ENCODE measurements at regions not wholly inside any gene's neighbourhood (a gene's known extent, or its start where the extent isn't known, plus 50 kb on each side); places are given as distances from the start of the nearest gene placed in this dataset.

DNA sequence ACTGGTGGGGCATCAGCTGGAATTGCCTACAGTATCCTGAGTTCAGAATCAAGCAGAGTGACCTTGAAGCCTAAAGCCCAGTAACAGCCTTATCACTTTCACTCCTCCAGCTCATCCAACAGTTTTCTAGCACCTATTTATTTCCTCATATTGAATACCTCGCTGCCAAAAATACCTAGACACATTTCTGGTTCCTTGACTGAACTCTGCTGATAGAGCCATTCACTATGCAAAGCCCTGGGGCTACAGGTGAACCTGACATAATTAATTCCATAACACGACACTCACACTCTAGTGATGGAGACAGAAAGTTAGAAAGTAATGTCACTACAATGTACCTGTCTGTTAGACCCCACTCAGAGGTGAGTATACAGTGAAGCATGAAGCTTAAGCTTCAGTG lies 149.0 kb upstream of the STX18 start:
- DNase-seq, result no peak

DNA sequence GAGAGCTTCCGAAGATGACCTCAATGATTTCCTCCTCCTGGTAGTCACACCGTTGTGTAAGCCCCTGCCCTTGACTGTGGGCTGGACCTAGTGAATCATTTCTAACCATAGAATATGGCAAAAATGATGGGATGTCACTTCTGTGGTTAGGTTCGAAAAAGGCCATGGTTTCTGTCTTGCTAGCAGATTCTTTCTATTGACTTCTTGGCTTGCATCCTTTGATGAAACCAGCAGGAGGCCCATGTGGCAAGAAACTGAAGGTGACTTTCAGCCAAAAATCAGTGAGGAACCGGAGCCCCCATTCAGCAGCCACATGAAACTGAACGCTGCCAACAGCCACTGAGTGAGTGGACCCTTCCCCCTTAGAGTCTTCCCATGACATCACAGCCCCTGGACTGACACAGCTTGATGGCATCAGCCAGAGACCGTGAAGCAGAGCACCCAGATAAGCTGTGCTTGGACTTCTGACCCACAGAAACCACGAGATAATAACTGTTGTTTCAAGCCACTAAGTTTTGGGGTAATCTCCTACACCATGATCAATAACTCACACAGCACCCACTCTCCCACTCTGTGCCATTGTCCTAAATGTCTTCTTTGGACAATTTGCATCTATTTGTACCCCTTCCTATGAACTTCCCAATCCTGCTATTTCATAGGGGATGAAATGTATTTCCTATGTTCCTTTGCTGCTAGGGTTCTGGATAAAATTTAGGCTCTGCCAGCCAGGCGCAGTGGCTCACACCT lies 148.0 kb upstream of the STX18 start:
- DNase-seq, result no peak

DNA sequence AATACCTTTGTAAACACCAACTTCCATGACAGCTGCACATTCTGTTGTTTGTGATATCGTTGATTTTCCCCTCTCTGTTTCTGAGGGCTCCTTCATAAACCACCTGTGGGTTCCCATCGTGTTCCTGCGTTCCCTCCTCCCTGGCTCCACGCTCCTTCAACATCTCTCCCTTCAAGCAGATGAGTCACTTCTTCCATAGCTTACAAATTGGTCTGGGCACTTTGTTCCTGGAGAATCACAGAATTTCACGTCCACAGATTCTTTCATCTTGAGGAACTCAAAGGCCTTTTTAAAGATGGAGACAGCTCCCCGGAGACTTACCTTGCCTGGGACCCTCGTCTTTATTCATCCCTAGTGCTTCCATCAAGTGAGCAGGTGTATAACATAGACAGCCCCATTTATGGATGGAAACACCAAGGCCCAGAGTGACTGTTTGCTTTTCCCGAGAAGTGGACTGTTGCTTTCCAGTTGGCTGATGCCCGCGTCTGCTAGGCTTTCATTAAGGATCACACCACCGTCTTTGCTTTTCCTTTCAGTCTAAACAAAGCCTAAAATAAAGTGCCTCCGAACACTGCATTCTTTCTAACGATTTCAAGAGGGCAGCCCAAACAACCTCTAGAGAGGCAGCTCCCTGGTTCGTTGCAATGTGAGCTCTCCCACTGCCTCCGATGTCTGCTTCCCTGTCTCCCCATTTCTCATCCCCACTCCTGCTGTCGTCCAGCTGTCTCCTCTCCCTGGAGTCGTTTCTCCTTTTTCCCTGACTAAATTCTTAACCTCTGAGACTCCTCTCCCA lies 146.3 kb upstream of the STX18 start:
- DNase-seq, result no peak

DNA sequence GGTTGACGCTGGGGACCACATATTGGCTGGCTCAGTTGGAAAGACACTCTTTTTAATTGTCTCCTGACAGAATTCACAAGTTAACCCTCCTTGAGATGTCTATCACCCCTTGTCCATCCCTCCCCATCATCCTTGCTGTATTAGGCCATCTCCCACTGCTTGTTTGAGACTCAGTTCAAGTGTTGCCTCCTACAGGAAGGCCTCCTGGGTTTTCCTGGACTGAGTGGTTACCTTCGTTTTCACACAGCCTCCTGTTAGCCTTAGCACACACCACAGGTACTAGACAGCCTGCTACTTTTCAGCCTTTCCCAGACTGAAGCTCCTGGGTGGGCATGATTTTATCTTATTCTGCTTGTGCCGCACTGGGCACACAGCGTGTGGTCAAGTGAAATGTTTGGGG lies 145.3 kb upstream of the STX18 start:
- DNase-seq, result no peak

DNA sequence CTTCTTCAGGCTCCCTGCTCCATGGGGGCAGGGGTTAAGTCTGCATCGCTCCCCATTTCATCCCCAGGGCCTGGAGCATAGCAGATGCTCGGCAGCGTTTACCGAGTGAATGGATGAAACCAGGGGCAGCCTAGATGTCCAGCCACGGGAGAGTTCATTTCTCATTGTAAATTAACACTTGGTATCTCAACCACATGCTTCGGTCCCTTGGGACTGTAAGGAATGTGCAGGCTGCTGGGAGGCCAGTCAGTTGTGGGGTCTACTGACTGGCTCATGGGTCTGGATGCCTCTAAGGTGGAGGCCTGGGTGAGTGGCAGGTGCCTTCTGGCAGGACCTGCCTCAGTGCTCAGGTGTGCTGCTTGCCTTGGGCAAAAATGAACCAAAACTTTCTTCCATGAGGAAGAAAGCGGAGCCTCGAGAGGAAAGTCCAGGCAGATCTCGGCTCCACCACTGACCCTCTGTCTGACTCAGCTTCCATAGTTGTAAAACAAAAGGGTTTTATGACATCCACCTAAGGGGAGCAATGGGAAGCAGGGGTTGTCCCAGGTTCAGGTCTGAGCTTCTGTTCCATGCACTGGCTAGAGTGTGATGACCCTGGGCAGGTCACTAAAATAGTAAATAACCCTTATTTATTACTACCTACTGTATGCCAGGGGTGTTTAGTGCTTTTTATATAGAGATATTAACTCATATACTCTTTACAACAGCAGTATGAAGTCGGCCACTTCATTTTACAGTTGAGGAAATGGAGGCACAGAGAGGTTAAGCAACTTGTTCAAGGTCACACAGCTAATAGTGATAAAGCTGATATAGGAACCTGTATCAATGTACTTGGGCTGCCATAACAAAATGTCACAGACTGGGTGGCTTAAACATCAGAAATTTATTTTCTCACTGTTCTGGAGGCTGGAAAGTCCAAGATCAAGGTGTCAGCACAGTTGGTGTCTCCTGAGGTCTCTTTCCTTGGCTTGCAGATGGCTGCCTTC lies 144.3 kb upstream of the STX18 start:
- no peak for DNase-seq

DNA sequence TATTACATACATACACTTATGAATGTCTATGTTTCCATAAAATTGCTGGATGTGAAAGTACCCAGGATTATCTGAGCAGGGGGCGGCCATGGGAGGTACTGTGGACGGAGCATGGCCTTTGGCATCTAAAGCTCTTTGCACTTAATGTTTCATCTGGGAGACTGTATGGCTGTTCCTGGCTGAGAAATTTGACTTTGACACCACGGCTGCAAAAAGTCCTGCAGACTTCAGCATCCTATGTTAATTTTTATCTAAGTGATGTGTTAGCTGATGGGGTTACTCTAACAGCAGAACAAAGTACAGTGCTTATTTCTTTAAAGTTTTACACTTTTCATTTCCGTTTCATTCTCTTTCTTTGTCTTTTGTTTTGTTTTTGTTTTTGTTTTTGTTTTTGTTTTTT lies 139.8 kb upstream of the STX18 start:
- DNase-seq, result no peak

DNA sequence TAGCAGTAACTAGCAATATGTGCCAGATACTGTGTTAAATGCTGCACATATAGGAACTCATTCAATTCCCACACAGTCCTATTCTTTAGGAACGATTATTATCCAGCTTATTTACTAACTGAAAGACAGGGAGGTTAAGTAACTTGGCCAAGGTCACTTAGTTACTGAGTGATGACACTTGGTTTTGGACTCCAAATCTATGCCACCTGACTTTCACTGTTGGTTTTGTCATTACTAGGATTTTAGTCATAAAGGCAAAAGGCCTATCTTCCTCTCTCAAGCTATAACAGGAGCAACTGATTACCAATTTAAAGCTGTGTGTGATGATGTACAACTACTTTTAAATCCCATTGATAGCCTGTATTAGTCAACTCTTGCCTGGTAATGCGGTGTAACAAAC lies 138.9 kb upstream of the STX18 start:
- DNase-seq, result no peak

DNA sequence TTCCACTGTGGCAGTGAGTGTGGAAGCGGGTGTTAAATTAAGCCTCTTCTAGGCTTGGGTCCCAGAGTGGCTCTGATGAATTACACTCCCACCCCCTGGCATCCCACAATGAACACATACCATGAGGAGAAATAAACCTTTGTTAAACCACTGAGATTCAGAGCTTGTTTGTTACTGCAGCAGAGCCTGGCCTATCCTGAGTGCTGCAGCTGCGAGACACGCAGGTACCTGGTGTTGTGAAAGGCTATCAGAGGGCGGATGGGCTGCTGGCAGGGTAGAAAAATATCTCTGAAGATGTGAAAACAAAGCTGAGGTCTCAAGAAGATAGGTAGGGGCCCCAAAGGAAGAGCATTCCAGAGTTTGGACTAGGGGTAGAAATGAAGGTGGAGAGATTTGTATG lies 138.4 kb upstream of the STX18 start:
- no peak for DNase-seq

DNA sequence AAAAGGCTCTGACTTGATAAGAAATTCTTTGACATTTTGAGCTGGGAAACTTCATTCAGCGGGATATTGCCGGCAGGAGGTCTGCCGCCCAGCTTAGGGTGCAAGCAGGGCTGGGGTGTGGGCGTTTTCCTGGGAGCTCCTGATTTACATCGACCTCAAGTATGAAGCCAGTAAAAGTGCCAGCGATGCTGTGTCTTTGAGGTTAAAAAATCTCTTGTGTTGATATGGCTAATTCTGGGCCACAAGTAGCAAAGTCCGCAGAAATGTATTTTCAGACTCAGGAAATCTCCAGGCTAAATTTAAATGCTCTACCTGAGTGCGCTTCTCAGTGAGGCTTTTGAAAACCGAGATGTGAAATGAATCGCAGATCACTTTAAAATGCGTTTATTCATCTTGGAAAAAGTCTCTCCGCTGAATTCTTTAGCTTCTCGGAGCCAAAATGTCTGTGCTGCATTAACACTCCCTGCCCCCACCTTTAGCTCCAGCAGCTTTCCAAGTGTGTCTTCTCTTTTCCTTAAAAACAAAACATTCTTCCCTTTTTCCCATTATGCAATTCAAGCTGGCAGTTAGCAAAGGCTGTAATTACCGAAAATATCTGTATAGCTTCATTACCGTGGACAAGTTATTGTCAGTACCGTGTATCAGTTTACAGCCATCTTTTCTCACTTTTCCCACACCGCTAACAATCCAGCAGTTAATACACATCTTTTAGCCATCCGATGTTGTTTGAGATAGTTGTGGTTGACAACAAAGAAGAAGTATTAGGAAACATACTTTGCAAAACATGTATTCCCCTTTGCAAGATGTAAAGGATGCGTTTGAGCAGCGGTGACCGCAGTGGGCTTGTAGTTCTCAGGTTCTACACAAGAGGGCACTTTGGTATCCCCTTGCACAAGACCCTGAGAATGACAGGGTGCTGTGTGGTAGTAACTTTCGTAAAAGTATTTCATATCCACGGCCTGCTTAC lies 136.0 kb upstream of the STX18 start:
- peak; percentile 55 for DNase-seq

DNA sequence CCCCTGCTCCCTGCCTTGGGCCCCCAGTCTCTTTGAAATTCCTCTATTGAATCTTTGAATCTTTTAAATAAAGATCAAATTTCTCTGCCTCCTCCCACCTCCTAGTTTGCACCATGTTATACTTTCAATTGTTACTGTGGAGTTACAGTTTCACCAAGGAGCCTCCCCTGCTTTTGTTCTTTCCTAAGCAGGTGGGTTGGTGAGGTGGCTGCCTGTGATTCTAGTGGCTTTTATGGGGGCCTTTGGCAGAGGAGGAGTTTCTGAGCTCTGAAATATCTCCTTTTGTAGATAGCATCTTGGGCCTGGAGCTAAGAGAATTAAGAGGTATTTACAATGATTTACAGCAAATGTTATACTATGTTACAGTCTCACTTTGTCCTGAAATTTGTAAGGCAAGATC lies 133.8 kb upstream of the STX18 start:
- DNase-seq, result no peak

DNA sequence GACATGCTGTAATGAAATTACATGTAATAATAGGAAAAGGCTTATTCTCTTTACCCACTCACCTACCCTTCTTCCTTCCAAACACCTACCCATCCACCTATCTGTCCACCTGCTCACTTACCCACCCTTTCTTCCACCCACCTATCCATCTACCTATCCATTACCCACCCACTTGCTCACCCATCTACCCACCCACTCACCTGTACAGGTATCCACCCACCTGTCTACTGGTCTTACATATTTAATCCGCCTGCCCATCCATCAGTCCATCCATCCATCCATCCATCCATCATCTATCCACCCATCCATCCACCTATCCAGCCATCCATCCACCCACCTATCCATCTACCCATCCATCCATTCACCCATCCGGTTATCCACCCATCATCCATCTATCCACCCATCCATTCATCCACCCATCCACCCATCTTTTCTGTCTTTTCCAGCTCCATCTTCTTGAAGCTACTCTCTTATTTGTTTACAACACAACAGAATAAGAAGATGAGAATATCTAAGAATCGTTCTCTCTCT lies 133.3 kb upstream of the STX18 start:
- no peak for DNase-seq

DNA sequence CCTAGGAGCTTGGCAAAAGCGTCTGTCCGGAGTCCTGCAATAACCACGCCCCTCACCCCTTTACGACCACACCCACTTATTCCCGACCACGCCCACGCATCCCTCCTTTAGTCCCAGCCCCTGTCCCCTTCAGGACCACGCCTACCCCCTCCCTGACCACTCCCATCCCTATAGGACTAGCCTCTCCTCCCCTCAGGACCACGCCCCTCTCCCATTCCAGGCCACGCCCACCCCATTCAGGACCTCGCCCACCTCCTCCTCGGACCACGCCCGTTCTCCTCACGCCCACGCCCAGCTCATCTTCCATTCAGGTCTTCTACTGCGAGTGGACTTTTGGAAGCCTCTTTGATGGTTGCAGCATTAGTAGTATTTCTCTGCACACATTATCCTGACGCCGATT lies 131.2 kb upstream of the STX18 start:
- DNase-seq, result peak; percentile 35

DNA sequence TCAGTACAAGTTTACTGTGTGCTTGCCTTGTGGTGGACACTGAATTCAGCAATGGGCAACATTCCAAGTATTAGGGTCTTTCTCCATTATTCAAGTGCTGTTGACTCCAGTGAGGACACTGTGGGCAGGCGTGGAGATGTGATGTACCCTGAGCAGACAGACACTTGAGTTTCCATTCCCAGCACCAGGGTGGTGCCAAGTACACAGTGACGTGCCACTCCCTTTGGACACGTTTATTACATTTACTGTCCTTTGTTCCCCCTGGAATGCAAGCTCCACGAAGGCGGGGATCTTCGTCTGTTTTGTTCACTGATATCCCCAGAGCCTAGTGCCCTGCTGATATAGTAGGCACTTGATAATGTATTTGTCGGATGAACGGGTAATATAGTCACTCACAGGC lies 130.6 kb upstream of the STX18 start:
- no peak for DNase-seq

DNA sequence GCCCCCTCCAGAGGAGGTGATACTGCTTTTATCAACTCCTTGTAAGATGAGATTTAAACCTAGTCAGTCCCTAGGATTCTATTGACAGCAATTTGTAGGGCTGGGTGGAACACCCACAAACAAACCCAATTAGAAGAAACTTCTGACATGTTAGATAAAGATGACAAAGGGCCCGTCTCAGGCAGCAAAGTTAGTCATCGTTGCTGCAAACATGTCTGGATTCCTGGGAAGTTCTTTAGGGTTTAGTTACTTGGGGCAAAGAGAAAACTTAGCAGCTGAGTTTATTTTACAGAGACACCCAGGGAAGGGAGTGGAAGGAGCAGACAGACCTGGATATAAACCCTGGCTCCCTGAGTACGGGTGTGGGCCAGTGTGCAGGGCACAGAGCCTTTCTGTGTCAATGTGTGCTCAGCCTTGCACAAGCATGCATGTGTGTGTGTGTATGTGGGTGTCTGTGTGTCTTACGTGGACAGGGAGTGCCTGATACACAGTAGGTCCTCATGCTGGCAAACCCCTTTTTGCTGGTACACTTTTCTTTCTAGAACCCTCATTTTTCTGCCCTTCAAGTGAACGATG lies 130.0 kb upstream of the STX18 start:
- no peak for DNase-seq

DNA sequence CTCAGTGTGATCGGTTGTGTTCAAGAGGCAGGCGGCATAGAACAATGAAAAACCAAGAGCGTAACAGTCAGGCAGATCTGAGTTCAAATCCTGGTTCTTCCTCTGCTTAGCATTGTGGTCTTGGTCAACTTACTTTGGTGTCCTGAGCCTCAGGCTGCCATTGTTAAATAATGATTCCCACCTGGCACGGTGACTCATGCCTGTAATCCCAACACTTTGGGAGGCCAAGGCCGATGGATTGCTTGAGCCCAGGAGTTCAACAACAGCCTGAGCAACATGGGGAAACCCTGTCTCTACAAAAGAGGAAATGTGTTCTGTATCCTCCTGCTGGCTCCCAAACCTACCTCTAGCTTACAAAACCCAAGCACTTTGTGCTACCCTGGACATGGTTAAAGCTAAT lies 129.0 kb upstream of the STX18 start:
- no peak for DNase-seq

DNA sequence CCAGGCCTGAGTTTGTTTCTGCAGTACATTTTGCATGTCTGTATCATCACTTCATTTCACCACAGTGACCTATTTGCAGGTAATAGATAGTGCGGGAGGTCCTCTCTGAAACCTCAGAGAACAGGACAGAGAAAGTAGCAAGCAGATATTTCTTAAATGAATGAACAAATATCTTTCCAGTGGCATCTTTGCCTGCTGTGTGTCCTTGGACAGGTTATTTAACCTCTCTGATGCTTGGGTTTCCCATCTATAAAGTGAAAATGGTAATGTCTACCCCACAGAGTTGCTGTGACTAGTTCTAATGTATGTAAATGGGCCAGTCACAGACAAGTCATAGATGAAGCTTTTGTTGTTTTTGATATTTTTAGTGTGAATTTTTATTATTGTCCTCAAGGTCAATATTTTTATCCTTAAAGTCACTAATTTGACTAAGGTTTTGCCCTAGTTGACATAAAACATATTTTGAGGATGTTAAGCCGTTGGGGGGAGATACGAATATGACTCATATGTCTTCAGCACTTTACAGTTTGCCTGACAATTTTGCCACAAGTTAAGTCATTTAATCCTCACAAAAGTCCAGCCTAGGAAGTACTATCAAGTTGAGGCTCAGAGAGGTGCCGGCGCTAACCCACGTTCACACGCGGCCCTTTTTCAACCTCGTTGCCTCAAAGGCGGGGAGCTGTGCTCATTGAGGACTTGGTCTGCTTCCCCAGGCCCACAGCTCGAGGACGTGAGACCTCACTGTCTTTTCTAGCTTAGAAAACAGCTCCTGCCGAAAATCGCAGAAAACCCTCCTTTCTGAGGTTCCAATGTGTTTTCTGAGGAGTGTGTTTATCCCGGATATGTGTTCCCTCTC lies 126.7 kb upstream of the STX18 start:
- DNase-seq, result peak; percentile 9

DNA sequence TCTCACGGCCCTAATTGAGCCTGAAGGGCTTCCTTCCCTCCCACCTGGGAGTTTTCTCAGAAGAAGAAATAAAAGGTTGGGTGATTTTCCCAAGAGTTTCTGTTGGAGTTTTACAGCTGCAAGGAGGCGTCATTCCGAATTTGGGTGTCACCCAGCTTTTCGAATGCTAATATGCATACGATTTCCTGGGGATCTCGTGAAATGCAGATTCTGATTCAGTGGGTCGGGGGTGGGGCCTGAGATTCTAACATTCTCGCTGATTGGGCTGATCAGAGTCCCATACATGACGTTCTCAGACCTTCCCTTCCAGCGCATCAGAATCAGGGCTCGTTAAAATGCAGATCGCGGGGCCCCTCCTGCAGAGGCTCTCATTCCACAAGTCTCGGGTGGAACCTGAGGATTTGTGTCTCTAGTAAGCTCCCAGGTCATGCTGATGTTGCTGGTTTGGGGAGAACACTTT lies 125.8 kb upstream of the STX18 start:
- DNase-seq, result no peak

DNA sequence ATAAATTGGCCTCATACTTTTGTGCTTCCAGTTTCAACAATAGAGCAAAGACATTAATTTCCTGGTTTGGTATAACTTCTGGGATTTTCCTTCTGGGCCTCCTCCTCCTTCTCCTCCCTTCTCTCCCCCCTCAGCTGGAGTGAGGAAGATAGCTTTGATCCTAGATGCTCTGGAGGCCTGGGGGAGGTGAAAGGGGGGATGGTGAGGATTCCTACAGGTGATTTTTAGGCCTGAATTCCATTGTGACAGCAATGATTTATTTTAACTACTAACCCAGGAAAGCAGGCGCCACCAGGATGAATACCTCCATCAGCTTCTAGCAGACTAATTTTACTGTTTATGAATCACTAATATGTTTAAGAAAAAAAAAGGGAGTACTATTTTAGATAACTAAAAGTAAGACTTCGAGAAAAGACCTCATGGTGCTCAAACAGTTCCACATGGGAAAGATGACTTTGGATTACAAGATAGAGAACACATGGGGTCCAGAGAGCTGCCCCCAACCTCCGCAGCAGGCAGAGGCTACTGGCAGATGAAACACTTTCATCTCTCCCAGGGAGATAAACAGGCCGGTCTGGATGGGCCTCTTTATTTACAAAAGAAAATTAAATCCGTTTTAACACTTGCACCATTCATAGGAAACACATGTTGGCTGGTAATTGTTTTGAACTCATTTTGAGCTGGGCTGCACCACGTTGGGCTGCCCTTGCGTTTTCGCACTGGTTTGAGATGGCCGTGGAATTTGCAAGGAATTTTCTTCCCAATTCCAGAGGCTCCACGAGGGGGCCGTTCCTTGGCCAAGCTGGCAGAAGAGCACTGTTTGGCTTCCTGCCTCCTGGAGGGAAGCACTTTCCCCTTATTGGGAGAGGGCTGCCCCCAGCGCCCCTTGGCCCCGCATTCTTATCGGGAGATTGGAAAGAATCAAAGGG lies 125.1 kb upstream of the STX18 start:
- peak; percentile 19 for DNase-seq

DNA sequence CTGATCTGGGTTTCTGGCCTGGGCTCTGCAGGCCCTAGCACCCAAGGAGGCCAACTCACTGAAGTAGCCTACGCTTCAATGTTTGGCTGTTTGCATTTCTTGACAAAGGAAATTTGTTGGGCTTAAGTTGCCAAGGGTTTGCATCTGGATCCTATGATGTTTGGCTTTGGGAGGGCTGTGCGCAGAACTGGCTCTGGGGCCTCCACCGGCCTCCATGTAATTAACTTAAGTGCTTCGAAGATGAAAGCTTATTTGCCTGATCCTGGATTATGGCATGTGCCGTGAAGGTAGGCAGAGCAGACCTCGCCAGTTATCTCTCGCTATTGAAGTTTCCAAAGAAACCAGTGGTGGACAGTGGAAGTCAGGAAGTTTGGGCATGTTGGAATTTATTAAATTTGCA lies 124.3 kb upstream of the STX18 start:
- DNase-seq, result no peak
